ENCODE measurements at regions not wholly inside any gene's neighbourhood (a gene's known extent, or its start where the extent isn't known, plus 50 kb on each side); places are given as distances from the start of the nearest gene placed in this dataset.

GRCh38 chr1:221594576-221594975 is 147.3 kb downstream of the DUSP10 start:
- TF ChIP-seq RB1 (IDR thresholded peaks at IDR 0.05; ENCODE audit: borderline replicate concordance): no peak
- no peak for TF ChIP-seq NR2C1 (IDR thresholded peaks at IDR 0.05)
- no peak for TF ChIP-seq MEF2B (IDR thresholded peaks at IDR 0.05; ENCODE audit: partially characterized antibody, poor library complexity, severe bottlenecking)
- TF ChIP-seq MLLT1 (IDR thresholded peaks at IDR 0.05): no peak
- no peak for TF ChIP-seq NR2C2 (IDR thresholded peaks at IDR 0.05; ENCODE audit: borderline replicate concordance, control insufficient read depth, insufficient read length, low read depth)
- TF ChIP-seq ZBED1 (IDR thresholded peaks at IDR 0.05; ENCODE audit: borderline replicate concordance): no peak
- no peak for TF ChIP-seq MYB (IDR thresholded peaks at IDR 0.05; ENCODE audit: borderline replicate concordance, low read depth, low read length)
- no peak for TF ChIP-seq CEBPZ (IDR thresholded peaks at IDR 0.05; ENCODE audit: low read depth, low read length)
- no peak for TF ChIP-seq HSF1 (IDR thresholded peaks at IDR 0.05; ENCODE audit: low read depth, low read length)
- TF ChIP-seq CHD2 (IDR thresholded peaks at IDR 0.05; ENCODE audit: borderline replicate concordance, low read depth, low read length): no peak
- no peak for TF ChIP-seq ZNF217 (IDR thresholded peaks at IDR 0.05)
- no peak for TF ChIP-seq ELK1 (IDR thresholded peaks at IDR 0.05; ENCODE audit: low read depth, low read length)
- TF ChIP-seq SP1 (IDR thresholded peaks at IDR 0.05; ENCODE audit: low read depth, low read length): no peak
- TF ChIP-seq PML (IDR thresholded peaks at IDR 0.05; ENCODE audit: low read length): no peak
- ChIA-PET CTCF (interaction anchor here (0.5 to 1.3 kb wide), 2 partner anchors 104 to 576 kb away, joined by 3 to 4 read pairs; no protein-coding TSS in a partner anchor), SMC1A (ENCODE audit: uncharacterized antibody, unreplicated experiment) (no interaction called here), RAD21 (ENCODE audit: unreplicated experiment) (no interaction called here), POLR2A (no interaction called here)
- intact Hi-C loops (cut with micrococcal nuclease; ENCODE audit: unreplicated experiment): no loop called here
- BruUV-seq (replicated peaks): no TSS peak
- H2AFZ ChIP-seq (ENCODE audit: control insufficient read depth, low read depth, low read length): no peak overlapping the region
- no peak overlapping the region for H3K4me2 ChIP-seq (ENCODE audit: control insufficient read depth, insufficient read depth)
- no peaks in the 10 kb centered on the region for H3K9me3 ChIP-seq (replicated peaks; ENCODE audit: control insufficient read depth, insufficient read depth, low read length)
- H3K36me3 ChIP-seq (ENCODE audit: control insufficient read depth in 2 of 2, insufficient read depth in 2 of 2, low read length in 1 of 2): no peaks in the 10 kb centered on the region
- H4K20me1 ChIP-seq (ENCODE audit: control insufficient read depth, insufficient read depth): no peaks in the 10 kb centered on the region
- H3K27ac ChIP-seq (ENCODE audit: control insufficient read depth, insufficient read depth): no peak overlapping the region
- H3K27me3 ChIP-seq (replicated peaks in 1 of 2; ENCODE audit: control insufficient read depth in 2 of 2, insufficient read depth in 2 of 2, low read length in 1 of 2): no peaks in the 10 kb centered on the region
- in situ Hi-C loops (cut with MboI): no loop called here
- 92% methylated on average over 2 of the region's 2 CpGs for WGBS (ENCODE audit: insufficient coverage, insufficient replicate concordance, low lambda C conversion rate, missing lambda C conversion rate)
- FAIRE-seq (no peak), DNase-seq (ENCODE audit: low read depth, low spot score) (no peak), ATAC-seq (no peak)
- no peaks in the 10 kb centered on the region for H3K4me1 ChIP-seq (ENCODE audit: control insufficient read depth, insufficient read depth, low read length)
- H3K79me2 ChIP-seq (ENCODE audit: control insufficient read depth, insufficient read depth, low read length): no peaks in the 10 kb centered on the region
- H3K9ac ChIP-seq (ENCODE audit: control insufficient read depth, insufficient read depth, low read length): no peak overlapping the region
- H3K4me3 ChIP-seq: no peak overlapping the region
